Body of pancreas (tissue), 4 donors: ENCODE measurements at regions not wholly inside any gene's neighbourhood (a gene's known extent, or its start where the extent isn't known, plus 50 kb on each side); places are given as distances from the start of the nearest gene placed in this dataset.

Experiments
- ATAC-seq: fragments of 150-250 bp; one replicate; pipeline ENCODE4 v1.9.1; 2016
- DNase-seq, 4 donors: peaks; one replicate each; pipeline ENCODE4 v3.0.0-alpha.2; 2019
- H3K27ac ChIP-seq, 4 donors: fragments of 200-600 bp; sonication (generic); 1 replicate in 3 of 4; 2 replicates in 1 of 4; pipeline versions ENCODE4 v1.5.1 to v1.6.1; 2016 to 2019; ENCODE audit warnings: mild to moderate bottlenecking in 1 of 4, mixed read lengths in 1 of 4, moderate library complexity in 1 of 4
- H3K27me3 ChIP-seq, 2 donors: fragments of 200-600 bp; sonication (generic); one replicate each; pipeline ENCODE4 v1.6.0; 2016; ENCODE audit warnings: mild to moderate bottlenecking in 1 of 2
- H3K36me3 ChIP-seq, 2 donors: fragments of 200-600 bp; sonication (generic); replicated peaks in 1 of 2; 2 replicates each; pipeline ENCODE4 v1.5.1; 2016; ENCODE audit warnings: low read depth in 2 of 2; ENCODE audit not compliant: insufficient read depth in 1 of 2
- H3K4me1 ChIP-seq: fragments of 200-600 bp; sonication (generic); one replicate; pipeline ENCODE4 v1.6.0; 2016
- H3K4me3 ChIP-seq, 2 donors: fragments of 200-600 bp; sonication (generic); 1 replicate in 1 of 2; 2 replicates in 1 of 2; pipeline ENCODE4 v1.5.1; 2016 to 2019
- H3K9me3 ChIP-seq, 3 donors: fragments of 200-600 bp; sonication (generic); 1 replicate in 2 of 3; 2 replicates in 1 of 3; pipeline ENCODE4 v1.5.1; 2016
- POLR2A ChIP-seq, 3 donors: fragments of 450-650 bp; IDR thresholded peaks; one replicate each; pipeline ENCODE4 v1.6.1; 2016; ENCODE audit warnings: antibody characterized with exemption in 3 of 3, mild to moderate bottlenecking in 2 of 3
- WGBS, 2 donors: methylation state at CpG; one replicate each; pipeline ENCODE4 v1.1.5; 2017; 5-methylcytosine and 5-hydroxymethylcytosine counted together
- intact Hi-C: fragments of 100-400 bp; cut with DNase I; formaldehyde crosslinking; loops from one replicate; pipeline ENCODE4 v1.15.1; 2023
- TF ChIP-seq, protein P1 (sequence below), 7 experiments: fragments of 450-650 bp in 4 of 7; fragments of 200-600 bp in 3 of 7; sonication (generic) in 3 of 7; IDR thresholded peaks; one replicate each; pipeline ENCODE4 v1.5.1; 2016 to 2019; ENCODE audit warnings: antibody characterized with exemption in 7 of 7

DNA sequence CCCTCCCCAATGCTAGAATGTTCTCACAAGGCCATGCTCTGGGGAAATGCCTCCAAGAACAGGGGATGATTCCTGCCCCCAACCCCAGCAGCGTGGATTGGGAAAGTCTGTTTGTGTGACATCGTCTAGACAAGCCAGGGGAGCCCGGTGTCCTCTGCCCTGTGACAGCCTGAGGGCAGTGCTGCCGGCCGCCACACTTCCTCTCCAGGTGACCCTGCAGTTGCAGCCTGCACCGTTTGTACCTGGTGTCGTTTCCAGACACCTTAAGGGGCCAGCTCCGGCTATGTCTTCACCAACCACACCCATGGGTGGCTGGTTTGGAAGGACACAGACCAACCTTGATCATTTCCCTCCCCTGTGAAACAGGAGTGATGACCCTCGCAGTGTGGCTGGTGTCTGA is 372.6 kb downstream of the BCL11B start:
- 55 to 75% methylated on average over 7 to 9 of the region's 9 CpGs for WGBS, 2 donors
- Histone ChIP-seq H3K27me3 (no peaks in the 10 kb centered on the region), H3K27ac (no peak overlapping the region), H3K4me1 (no peaks in the 10 kb centered on the region), H3K36me3 (no peaks in the 10 kb centered on the region), H3K4me3 (no peak overlapping the region), H3K9me3 (no peaks in the 10 kb centered on the region)
- intact Hi-C loops = no loop called here
- TF ChIP-seq, protein P1, sequence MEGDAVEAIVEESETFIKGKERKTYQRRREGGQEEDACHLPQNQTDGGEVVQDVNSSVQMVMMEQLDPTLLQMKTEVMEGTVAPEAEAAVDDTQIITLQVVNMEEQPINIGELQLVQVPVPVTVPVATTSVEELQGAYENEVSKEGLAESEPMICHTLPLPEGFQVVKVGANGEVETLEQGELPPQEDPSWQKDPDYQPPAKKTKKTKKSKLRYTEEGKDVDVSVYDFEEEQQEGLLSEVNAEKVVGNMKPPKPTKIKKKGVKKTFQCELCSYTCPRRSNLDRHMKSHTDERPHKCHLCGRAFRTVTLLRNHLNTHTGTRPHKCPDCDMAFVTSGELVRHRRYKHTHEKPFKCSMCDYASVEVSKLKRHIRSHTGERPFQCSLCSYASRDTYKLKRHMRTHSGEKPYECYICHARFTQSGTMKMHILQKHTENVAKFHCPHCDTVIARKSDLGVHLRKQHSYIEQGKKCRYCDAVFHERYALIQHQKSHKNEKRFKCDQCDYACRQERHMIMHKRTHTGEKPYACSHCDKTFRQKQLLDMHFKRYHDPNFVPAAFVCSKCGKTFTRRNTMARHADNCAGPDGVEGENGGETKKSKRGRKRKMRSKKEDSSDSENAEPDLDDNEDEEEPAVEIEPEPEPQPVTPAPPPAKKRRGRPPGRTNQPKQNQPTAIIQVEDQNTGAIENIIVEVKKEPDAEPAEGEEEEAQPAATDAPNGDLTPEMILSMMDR (IDR thresholded peaks at IDR 0.05) = no peak
- no peak for TF ChIP-seq POLR2A (IDR thresholded peaks at IDR 0.05)
- ATAC-seq (no peak), DNase-seq (no peak)

DNA sequence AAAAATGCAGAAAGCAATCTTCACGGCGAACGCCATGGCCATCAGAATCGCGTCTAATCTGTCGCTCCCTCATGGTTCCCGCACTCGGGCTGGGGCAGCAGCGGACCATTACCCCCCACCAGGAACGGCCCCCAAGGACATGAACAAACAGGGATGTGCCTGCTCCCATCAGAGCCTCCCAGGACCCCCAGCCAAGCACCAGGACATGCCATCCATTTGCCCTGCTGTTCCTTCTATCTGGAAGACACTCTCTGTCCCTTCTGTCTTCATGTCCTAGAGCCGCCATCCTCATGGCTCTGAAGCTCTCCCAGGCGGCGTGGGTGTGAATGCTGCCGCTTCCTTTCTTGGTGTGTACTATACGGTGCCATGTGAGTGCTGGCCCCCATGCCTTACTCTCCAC is 371.8 kb downstream of the BCL11B start:
- WGBS, 2 donors = 84 to 87% methylated on average over 15 of the region's 15 CpGs
- TF ChIP-seq, protein P1 (IDR thresholded peaks at IDR 0.05) = no peak
- TF ChIP-seq POLR2A (IDR thresholded peaks at IDR 0.05) = no peak
- no peaks in the 10 kb centered on the region for H3K9me3 ChIP-seq
- no peak for DNase-seq
- no peaks in the 10 kb centered on the region for H3K27me3 ChIP-seq
- ATAC-seq = no peak
- no peak overlapping the region for H3K27ac ChIP-seq
- intact Hi-C loops = no loop called here
- H3K4me1 ChIP-seq = no peaks in the 10 kb centered on the region
- no peaks in the 10 kb centered on the region for H3K36me3 ChIP-seq
- no peak overlapping the region for H3K4me3 ChIP-seq

DNA sequence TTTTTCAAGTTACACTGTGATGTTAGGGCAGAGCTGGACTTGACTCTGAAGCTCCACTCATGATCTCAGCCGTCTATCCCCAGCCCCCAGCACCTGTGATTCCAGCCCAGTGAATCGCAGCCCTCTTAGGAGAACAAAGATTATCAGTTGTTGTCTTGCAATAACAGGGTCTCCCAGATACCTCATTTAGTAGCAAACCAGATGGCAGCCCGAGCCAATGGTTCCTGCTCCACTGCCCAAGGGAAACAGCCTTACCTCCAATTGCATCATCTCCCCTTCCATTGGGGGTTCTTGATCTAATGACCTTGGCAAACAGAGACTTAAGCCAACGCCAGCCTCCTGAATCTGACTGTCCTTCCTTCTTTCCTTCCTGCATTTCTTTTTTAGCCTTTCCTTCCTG is 371.2 kb downstream of the BCL11B start:
- no peaks in the 10 kb centered on the region for H3K36me3 ChIP-seq
- H3K4me3 ChIP-seq = no peak overlapping the region
- DNase-seq = no peak
- intact Hi-C loops = no loop called here
- H3K4me1 ChIP-seq = no peaks in the 10 kb centered on the region
- no peaks in the 10 kb centered on the region for H3K9me3 ChIP-seq
- no peak for ATAC-seq
- H3K27me3 ChIP-seq = no peaks in the 10 kb centered on the region
- H3K27ac ChIP-seq = no peak overlapping the region
- WGBS, 2 donors = 38 to 51% methylated on average over 4 of the region's 4 CpGs
- no peak for TF ChIP-seq POLR2A (IDR thresholded peaks at IDR 0.05)
- TF ChIP-seq, protein P1 (IDR thresholded peaks at IDR 0.05) = no peak

DNA sequence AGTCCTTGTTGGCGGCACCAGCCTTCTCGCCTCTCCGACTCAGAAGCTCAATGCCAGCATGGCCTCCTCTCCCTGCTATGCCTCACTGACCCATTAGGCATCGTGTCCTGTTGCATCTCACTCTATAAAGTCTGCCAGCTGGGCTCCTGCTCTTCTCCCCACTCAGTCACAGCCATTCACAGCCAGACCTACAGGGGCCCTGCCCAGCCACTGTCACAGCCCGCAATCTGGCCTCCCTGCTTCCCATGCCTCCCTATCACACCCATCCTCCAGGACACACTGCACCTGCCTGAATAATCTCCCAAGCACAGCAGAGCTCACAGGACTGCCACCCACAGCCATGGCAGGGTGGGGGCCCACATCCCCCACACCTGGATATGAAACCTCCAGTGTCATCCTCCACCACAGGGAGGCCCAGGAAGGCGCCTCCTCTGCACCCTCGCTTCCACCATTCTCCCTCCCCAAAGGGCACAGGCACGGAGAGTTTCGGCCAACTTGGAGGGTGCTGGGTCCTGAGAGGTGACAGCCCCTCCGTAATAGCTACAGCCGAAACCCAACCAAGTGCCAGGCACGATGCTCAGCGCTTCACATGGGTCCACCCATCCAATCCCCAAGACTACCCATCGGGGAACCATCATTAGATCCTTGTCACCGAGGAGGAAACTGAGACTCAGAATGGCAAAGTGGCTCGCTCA is 370.3 kb downstream of the BCL11B start:
- intact Hi-C loops = no loop called here
- no peaks in the 10 kb centered on the region for H3K27me3 ChIP-seq
- no peak for DNase-seq

More for the DNA sequence above, 370.3 kb downstream of the BCL11B start:
- H3K4me3 ChIP-seq = no peak overlapping the region
- ATAC-seq = no peak
- H3K27ac ChIP-seq = no peak overlapping the region
- H3K9me3 ChIP-seq = no peaks in the 10 kb centered on the region
- no peaks in the 10 kb centered on the region for H3K36me3 ChIP-seq
- TF ChIP-seq, protein P1 (IDR thresholded peaks at IDR 0.05) = no peak
- no peak for TF ChIP-seq POLR2A (IDR thresholded peaks at IDR 0.05)
- 82 to 89% methylated on average over 14 to 16 of the region's 16 CpGs for WGBS, 2 donors
- H3K4me1 ChIP-seq = peaks cover 7% of the 10 kb centered on the region
